ENCODE measurements at regions not wholly inside any gene's neighbourhood (a gene's known extent, or its start where the extent isn't known, plus 50 kb on each side); places are given as distances from the start of the nearest gene placed in this dataset.

DNA sequence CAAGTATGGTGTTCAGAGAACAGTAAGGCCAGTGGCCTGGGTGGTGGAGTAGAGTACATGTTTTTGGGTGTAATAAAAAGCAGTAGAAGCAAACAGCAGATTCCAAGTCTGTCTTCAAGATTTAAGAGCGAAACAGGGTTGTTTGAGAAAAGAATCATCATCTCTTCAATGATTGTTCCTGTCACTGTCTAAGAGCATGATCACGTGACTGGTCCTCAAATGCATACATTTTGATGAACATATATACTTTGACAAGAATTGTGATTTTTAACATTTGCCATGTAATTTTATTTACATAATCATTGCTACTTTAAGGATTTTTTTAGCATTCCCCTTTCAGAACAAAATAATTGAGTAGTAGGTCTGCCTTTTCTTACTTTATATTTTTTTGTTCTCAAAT, 252.6 kb upstream of the GPR101 start:
- Histone ChIP-seq H3K9me3 (ENCODE audit: low read length) (no peaks in the 10 kb centered on the region), H3K79me2 (replicated peaks; ENCODE audit: insufficient read depth, low read length) (no peaks in the 10 kb centered on the region), H3K4me3 (ENCODE audit: low read length) (no peak overlapping the region), H4K20me1 (ENCODE audit: insufficient read depth) (no peaks in the 10 kb centered on the region), H3K27me3 (ENCODE audit: insufficient read depth, low read depth, low read length) (no peaks in the 10 kb centered on the region), H3F3A (ENCODE audit: insufficient read depth, low read length, poor library complexity, severe bottlenecking) (no peaks in the 10 kb centered on the region), H3K27ac (ENCODE audit: low read length) (no peak overlapping the region), H3K4me2 (ENCODE audit: low read length) (no peak overlapping the region), H2AFZ (ENCODE audit: low read depth, low read length) (no peak overlapping the region), H3K9me2 (ENCODE audit: insufficient read depth, low read length) (no peaks in the 10 kb centered on the region), H3K36me3 (ENCODE audit: insufficient read depth, low read length) (no peaks in the 10 kb centered on the region), H3K9ac (ENCODE audit: low read length) (no peak overlapping the region)
- TF ChIP-seq, protein P1, sequence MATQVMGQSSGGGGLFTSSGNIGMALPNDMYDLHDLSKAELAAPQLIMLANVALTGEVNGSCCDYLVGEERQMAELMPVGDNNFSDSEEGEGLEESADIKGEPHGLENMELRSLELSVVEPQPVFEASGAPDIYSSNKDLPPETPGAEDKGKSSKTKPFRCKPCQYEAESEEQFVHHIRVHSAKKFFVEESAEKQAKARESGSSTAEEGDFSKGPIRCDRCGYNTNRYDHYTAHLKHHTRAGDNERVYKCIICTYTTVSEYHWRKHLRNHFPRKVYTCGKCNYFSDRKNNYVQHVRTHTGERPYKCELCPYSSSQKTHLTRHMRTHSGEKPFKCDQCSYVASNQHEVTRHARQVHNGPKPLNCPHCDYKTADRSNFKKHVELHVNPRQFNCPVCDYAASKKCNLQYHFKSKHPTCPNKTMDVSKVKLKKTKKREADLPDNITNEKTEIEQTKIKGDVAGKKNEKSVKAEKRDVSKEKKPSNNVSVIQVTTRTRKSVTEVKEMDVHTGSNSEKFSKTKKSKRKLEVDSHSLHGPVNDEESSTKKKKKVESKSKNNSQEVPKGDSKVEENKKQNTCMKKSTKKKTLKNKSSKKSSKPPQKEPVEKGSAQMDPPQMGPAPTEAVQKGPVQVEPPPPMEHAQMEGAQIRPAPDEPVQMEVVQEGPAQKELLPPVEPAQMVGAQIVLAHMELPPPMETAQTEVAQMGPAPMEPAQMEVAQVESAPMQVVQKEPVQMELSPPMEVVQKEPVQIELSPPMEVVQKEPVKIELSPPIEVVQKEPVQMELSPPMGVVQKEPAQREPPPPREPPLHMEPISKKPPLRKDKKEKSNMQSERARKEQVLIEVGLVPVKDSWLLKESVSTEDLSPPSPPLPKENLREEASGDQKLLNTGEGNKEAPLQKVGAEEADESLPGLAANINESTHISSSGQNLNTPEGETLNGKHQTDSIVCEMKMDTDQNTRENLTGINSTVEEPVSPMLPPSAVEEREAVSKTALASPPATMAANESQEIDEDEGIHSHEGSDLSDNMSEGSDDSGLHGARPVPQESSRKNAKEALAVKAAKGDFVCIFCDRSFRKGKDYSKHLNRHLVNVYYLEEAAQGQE (IDR thresholded peaks at IDR 0.05; ENCODE audit: borderline replicate concordance), result no peak
- TF ChIP-seq POLR2AphosphoS5 (IDR thresholded peaks at IDR 0.05) (no peak), TAF1 (IDR thresholded peaks at IDR 0.05; ENCODE audit: low read depth) (no peak), MXI1 (conservative IDR thresholded peaks at IDR 0.05; ENCODE audit: poor library complexity, severe bottlenecking) (no peak)

DNA sequence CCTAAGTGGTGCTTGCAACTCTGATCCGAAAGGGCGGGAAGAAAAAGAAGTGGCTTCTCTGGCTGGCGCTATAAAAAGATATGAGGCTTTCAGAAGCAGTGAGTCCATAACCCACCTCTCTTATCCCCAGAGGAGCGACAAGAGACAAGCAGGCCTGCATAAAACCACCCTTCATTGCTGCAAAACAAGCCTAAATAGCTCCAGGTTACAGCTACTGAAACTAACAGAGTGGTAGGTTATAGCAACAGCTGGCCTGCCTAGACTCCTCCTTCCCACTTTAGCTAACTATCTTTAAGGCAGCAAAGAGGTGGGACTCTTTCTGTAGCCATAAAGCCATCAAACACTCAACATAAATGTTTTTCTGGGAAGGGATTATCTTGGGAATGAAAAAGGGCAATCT, 245.0 kb upstream of the GPR101 start:
- no peak overlapping the region for H3K9ac ChIP-seq (ENCODE audit: low read length)

More for the DNA sequence above, 245.0 kb upstream of the GPR101 start:
- no peak overlapping the region for H3K4me2 ChIP-seq (ENCODE audit: low read length)
- H3F3A ChIP-seq (ENCODE audit: insufficient read depth, low read length, poor library complexity, severe bottlenecking), result no peaks in the 10 kb centered on the region
- H2AFZ ChIP-seq (ENCODE audit: low read depth, low read length), result no peak overlapping the region
- H3K79me2 ChIP-seq (replicated peaks; ENCODE audit: insufficient read depth, low read length), result no peaks in the 10 kb centered on the region
- no peaks in the 10 kb centered on the region for H4K20me1 ChIP-seq (ENCODE audit: insufficient read depth)
- H3K36me3 ChIP-seq (ENCODE audit: insufficient read depth, low read length), result no peaks in the 10 kb centered on the region
- no peak for TF ChIP-seq RAD21 (conservative IDR thresholded peaks at IDR 0.05)
- TF ChIP-seq EZH2 (IDR thresholded peaks at IDR 0.05; ENCODE audit: borderline replicate concordance, insufficient read depth, low read length, poor library complexity, severe bottlenecking), result no peak
- no peak for TF ChIP-seq POLR2AphosphoS5 (IDR thresholded peaks at IDR 0.05)
- no peak for TF ChIP-seq MXI1 (conservative IDR thresholded peaks at IDR 0.05; ENCODE audit: poor library complexity, severe bottlenecking)
- no peak for TF ChIP-seq CTCF (IDR thresholded peaks at IDR 0.05; ENCODE audit: poor library complexity, severe bottlenecking)
- no peak for TF ChIP-seq EP300 (conservative IDR thresholded peaks at IDR 0.05; ENCODE audit: poor library complexity, severe bottlenecking)
- TF ChIP-seq SMC3 (conservative IDR thresholded peaks at IDR 0.05; ENCODE audit: poor library complexity), result no peak
- TF ChIP-seq, protein P1 (IDR thresholded peaks at IDR 0.05; ENCODE audit: borderline replicate concordance), result no peak
- no peak for TF ChIP-seq TAF1 (IDR thresholded peaks at IDR 0.05; ENCODE audit: low read depth)
- H3K27me3 ChIP-seq (ENCODE audit: insufficient read depth, low read depth, low read length), result no peaks in the 10 kb centered on the region
- no peak overlapping the region for H3K27ac ChIP-seq (ENCODE audit: low read length)
- no peaks in the 10 kb centered on the region for H3K9me3 ChIP-seq (ENCODE audit: low read length)
- no peak overlapping the region for H3K4me3 ChIP-seq (ENCODE audit: low read length)
- no peaks in the 10 kb centered on the region for H3K9me2 ChIP-seq (ENCODE audit: insufficient read depth, low read length)

Measured in neural cell (in vitro differentiated cells).